ENCODE measurements at regions not wholly inside any gene's neighbourhood (a gene's known extent, or its start where the extent isn't known, plus 50 kb on each side); places are given as distances from the start of the nearest gene placed in this dataset.
"Not testable (repeated sequence)": the region's sequence is repeated elsewhere in the genome, so short reads cannot be mapped to it uniquely, and the experiment has no call there.

GRCh38 chr21:17257784-17258183, 255.1 kb upstream of the CXADR start:
- no peak for DNase-seq

GRCh38 chr21:17264182-17264581, 248.7 kb upstream of the CXADR start:
- no peak for DNase-seq

GRCh38 chr21:17269760-17270159, 243.1 kb upstream of the CXADR start:
- no peak for DNase-seq

DNA sequence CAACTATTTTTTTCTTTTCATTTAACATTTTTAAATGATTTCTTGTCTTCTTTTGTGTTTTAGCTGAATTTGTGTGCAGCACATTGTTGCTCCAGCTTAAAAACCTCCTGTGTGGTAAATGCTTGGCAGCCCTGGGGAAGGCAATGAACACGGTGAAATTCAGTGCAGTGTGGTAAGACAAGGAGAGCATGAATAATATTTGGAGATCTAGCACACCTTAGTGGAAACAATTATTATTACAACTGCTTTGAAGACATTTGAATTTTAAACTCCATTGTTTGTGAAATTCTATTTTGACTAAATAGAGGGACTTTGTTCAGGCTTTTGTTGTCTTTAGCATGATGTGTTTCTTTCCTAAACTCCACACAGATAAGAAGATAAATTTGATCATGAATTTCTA, 242.6 kb upstream of the CXADR start:
- DNase-seq = no peak

- no peak for DNase-seq
Measured at GRCh38 chr21:17279663-17280062, 233.2 kb upstream of the CXADR start.

DNA sequence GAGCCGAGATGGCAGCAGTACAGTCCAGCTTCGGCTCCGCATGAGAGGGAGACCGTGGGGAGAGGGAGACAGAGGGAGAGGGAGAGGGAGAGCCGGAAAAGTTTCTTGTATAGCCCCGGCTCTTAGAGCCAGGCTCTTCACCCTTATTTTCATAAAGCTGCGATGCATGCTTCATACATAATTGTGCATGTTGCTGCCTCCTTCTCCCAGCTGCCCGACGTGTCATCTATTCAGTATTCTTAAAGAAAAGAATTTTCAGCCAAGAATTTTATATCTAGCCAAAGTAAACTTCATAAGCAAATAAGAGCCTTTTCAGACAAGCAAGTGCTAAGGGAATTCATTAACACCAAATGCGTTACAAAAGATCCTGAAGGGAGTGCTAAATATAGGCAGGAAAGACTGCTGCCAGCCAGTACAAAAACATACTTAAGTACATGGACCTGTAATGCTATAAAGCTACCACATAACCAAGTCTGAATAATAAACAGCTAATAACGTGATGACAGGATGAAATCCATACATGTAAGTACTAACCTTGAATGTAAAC, 219.8 kb upstream of the CXADR start:
- DNase-seq = not testable (repeated sequence)

DNA sequence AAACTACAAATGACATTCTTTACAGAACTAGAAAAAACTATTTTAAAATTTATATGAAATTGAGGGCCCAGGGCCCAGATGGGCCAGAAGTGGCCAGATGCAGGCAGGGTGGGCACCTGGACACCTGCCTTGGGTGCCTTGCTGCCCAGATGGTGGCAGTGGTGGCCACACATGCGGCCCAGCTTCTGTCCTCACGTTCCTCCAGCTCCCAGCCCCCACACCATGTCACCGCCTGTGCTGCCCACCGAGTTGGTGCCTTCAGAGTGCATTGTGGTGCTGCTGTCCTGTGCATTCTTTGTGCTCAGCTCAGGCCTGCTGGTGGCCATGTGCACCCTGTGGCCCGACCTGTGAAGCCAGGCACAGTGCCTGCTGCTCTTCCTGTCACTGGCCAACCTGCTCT, 216.8 kb upstream of the CXADR start:
- no peak for DNase-seq

- not testable (repeated sequence) for DNase-seq
Measured at GRCh38 chr21:17299576-17299975, 213.3 kb upstream of the CXADR start.

- not testable (repeated sequence) for DNase-seq
Measured at GRCh38 chr21:17327715-17328114, 185.1 kb upstream of the CXADR start.

DNA sequence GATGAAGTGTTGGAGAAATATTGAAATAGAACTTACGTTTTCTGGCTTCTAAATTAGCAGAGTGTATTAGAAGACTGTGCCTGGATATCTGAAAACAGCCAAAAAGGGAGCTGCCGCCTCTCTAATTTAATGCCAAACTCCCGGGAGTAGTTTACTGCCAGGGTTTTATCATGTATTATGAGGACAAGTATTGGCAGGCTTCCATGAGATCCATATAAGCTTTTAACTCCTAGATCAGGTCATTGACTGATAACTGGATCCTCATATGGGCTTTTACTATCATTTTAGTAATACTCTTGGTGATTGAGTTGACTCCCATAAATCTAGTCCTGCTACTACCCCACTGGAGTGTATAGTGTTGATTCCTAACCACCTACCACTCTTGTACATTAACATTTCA, 178.4 kb upstream of the CXADR start:
- no peak for DNase-seq

GRCh38 chr21:17340081-17340480, 172.8 kb upstream of the CXADR start:
- no peak for DNase-seq

DNA sequence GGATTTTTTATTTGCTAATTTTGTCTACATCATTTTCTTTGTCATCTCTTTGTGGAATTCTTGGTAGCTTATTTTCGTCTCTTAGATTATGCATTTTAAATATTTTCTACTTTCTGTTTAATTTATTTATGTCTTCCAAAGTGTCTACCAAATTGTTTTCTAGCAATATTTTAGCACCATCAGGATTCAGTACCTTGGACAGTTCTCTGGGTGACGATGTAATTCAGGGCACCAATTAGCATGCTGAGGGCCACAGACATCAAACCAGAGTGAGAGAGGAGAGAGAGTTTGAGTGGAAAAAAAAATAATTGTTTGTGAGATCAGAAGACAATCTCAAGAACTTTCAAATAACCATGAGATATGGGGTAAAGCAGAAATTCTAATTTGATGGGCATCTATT, 169.8 kb upstream of the CXADR start:
- no peak for DNase-seq

GRCh38 chr21:17348357-17348756, 164.5 kb upstream of the CXADR start:
- no peak for DNase-seq

GRCh38 chr21:17348849-17349248, 164.0 kb upstream of the CXADR start:
- DNase-seq = no peak

- no peak for DNase-seq
Measured at GRCh38 chr21:17351766-17352165, 161.1 kb upstream of the CXADR start.

- no peak for DNase-seq
Measured at GRCh38 chr21:17352996-17353655, 159.7 kb upstream of the CXADR start.

DNA sequence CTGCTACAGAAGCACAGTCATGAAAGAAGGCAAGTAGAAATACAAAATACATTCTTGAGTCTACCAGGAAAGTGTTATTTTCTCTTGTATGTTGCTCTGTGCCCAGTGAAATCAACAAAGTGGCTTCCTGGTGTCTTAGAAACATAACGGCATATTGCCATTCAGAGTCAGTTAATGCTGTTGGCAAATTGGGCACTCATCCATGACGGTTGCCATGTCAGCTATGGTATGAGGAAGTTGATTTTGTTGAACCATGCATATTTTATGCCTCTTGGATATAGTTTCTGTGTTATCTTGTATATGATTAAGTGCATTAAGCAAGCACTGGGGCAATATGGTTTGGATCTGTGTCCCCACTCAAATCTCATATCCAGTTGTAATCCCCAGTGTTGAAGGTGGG, 153.1 kb upstream of the CXADR start:
- DNase-seq = no peak

DNA sequence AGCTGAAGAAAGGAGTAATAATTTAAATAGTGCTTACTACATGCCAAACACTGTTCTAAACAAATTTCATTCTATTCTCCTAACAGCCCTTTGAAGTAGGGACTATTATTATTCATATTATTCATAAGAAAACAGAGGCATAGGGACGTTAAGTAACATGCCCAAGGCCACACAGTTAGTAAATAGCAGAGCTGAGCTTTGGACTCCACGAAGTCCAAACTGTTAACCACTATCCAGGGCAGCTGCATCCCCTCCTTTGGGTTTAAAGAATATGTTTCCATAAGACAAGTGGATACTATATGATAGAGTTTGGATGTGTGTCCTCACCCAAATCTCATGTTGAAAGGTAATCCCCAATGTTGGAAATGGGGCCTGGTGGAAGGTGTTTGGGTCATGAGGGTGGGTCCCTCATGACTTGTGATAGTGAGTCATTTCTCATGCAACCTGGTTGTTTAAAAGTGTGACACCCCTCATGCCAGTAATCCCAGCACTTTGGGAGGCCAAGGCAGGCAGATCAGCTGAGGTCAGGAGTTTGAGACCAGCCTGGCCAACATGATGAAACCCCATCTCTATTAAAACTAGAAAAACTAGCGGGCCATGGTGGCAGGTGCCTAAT, 144.0 kb upstream of the CXADR start:
- DNase-seq = no peak

DNA sequence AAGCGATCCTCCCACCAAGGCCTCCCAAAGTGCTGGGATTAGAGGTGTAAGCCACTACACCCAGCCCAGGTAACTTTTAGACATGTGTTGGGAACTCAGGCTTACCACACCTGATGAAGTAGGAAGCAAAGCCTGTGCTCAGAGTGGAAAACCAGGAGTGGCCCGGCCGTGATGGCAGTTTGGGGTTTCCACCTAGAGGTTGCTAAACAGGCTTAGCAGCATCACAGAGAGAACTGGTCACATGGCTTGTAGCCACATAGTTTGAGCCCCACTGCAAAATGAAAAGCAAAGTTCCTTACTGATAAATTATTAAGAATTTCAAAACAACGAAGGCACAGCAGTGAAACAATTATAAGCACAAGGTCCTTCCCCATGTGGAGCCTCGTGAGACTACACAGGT, 142.6 kb upstream of the CXADR start:
- no peak for DNase-seq

GRCh38 chr21:17370916-17371315, 141.9 kb upstream of the CXADR start:
- no peak for DNase-seq

DNA sequence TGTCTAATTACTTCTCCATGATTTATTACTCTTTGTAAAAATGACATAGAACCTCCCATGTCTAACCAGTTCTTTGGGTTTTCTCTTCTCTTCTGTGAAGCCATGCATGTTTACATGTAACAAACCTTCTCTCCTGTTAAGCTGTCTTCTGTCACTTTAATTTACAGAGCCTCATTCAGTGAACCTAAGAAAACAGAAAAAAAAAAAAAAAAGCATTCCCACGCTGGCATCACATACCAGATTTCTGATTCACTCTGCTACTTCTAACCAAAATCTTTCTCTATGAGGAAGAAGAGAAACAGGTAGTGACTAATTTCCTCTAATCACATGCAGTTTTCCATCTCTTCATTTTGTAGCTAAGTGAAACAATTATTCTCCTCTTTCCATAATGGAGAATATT, 141.4 kb upstream of the CXADR start:
- no peak for DNase-seq

DNA sequence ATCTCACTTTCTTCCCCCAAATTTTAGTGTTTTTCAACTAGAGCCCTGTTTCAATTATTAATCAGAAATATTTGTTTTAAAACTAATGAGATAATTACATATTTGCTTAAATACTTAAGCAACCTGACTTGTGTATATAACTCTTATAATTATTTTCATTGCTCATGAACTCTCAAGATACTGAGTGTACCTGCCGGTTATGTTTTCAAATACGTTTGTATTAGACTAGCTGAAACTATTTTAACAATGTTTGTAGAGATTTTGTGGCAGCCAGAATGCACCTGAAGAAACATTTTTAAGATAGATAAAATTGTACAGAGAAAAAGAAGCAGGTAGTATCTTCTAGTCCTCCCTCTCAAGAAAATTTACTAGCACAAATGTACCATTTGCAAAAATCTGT, 140.6 kb upstream of the CXADR start:
- no peak for DNase-seq

DNA sequence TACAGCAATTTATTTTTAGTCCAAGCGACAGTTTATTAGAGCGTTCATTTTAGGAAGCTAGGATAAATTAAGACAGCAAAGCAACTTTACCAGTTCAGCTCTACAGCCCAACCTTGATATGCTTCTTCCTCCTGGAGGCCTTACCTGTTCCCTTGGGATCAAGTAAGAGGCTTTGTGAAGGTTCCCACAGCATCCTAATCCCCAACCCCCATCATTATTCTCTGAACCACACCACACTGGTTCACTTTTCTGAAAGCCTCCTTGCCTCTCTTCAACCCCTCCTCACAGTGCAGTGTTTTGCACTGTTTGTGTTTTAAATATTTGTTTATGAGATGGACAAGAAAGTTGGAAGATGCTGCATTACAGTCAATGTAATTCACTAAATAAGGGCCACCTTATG, 126.3 kb upstream of the CXADR start:
- DNase-seq = no peak

GRCh38 chr21:17387030-17387617, 125.7 kb upstream of the CXADR start:
- peak; percentile 12 for DNase-seq
